T-helper 1 cell (primary cell): ENCODE measurements at regions not wholly inside any gene's neighbourhood (a gene's known extent, or its start where the extent isn't known, plus 50 kb on each side); places are given as distances from the start of the nearest gene placed in this dataset.
"Not testable (repeated sequence)": the region's sequence is repeated elsewhere in the genome, so short reads cannot be mapped to it uniquely, and the experiment has no call there.

Experiments used
- DNase-seq, 5 donors: peaks; one replicate each; pipeline ENCODE4 v3.0.0-alpha.2; 2012 to 2020

DNA sequence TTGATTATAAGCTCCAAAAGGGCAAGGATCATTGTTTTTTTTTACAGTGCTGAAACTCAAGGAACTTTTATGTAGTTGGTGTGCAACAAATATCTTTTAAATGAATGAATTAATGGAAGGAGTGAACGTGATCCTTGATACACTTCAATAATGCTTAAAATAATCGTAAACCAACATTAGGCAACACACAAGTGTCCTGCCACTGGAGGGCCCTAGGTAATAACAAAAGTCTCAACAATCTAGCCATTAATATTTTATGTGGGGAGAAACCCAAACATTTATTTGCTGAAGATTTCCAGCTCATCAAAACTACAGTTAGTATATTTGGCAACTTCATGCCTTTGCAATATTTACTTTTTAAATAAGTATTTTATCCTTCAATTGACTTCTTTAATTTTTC is 309.0 kb upstream of the FBXL7 start:
- no peak for DNase-seq

- DNase-seq, result no peak
Observed at GRCh38 chr5:15183520-15183919, 311.9 kb upstream of the ANKH start.

DNA sequence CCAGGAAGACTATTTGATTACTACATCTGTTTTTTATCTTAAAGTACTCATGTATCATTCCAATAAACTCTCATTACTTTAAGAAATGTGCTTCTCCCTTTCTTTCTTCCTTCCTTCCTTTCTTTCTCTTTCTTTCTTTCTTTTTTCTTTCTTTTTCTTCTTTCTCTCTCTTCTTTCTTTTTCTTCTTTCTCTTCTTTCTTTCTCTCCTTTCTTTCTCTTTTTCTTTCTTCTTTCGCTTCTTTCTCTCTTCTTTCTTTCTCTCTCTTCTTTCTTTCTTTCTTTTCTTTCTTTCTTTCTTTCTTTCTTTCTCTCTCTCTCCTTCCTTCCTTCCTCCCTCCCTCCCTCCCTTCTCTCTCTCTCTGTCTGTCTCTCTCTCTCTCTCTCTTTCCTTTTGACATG is 298.6 kb upstream of the ANKH start:
- no peak for DNase-seq

DNA sequence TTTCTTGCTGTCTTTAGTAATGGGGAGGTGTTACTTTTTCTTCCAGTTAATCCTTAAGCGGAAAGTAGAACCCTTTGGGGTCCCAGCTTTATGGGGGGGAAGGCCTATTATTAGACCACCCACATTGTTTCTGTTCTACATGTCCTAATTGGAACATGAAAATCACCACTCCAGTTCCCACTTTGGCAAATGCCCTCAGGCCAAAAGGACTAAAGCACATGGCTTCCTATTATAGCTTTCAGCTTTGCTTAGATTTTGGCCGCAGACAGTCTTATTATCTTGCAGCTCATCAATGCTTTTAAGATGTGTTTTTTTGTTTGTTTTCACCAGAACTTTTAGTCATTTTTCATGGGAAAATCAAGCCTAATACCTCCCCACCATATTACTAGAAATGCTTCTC is 296.8 kb upstream of the ANKH start:
- no peak for DNase-seq

- no peak for DNase-seq
Observed at GRCh38 chr5:15160091-15160490, 288.5 kb upstream of the ANKH start.

DNA sequence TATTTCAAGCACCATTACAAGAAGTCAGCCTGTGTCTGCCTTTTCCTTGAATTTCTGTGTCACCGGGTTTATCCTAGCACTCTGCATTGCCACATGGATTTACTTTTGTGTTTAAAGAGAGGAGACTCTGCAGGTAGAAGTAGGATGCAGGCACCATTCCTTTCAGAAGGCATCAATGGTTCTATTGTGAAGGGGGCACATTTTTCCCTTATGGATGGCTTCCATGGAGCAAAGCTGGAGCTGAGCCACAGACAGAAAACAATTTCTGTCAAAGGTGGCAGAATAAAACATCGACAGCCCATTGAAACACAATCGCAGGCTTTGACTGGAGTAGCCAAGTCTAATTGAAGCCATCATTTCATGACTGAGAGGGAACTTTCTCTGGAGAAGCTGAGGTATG is 288.0 kb upstream of the ANKH start:
- DNase-seq, result no peak

GRCh38 chr5:15142458-15142857 is 270.9 kb upstream of the ANKH start:
- DNase-seq, result no peak

DNA sequence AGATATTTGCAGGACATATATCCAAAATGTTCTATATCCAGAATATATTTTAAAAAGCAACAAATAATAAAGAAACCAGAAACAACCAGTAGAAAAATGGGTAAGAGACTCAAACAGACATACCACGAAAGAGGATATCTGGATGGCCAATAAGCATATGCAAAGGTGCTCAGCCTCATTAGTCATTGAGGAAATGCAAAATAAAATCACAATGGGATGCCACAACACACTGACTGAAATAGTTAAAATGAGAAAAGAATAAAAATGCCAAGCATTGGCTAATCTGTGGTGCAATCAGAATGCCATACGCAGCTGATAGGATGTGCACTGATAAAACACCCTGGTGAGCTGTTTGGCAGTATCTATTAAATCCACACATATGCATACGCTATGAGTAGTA is 265.8 kb upstream of the ANKH start:
- DNase-seq, result no peak

GRCh38 chr5:15135661-15136060 is 264.1 kb upstream of the ANKH start:
- no peak for DNase-seq

DNA sequence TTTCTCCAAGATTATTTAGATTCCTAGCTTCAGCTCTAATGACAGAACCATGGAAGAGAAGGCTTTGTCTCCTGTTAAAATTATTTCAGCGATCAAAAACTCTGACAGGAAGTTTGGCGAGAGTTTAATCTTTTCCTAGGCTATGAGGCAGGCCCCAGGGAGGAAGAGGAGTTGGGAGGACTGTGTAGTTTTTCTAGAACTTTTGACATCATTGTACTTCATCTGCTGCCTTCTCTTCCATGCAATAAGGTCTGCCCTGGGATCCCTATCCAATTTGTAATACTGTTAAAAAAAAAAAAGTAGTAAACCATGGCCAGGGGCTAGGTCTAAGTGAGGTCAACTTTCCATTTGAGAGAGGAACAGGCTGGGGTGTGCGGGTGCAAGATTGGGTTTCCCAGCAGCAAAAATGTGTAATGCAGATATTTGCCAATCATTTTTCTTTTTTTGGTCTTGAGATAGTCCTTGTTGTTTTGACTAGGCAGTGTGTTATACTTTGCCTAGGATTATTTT is 261.9 kb upstream of the ANKH start:
- DNase-seq, result no peak

DNA sequence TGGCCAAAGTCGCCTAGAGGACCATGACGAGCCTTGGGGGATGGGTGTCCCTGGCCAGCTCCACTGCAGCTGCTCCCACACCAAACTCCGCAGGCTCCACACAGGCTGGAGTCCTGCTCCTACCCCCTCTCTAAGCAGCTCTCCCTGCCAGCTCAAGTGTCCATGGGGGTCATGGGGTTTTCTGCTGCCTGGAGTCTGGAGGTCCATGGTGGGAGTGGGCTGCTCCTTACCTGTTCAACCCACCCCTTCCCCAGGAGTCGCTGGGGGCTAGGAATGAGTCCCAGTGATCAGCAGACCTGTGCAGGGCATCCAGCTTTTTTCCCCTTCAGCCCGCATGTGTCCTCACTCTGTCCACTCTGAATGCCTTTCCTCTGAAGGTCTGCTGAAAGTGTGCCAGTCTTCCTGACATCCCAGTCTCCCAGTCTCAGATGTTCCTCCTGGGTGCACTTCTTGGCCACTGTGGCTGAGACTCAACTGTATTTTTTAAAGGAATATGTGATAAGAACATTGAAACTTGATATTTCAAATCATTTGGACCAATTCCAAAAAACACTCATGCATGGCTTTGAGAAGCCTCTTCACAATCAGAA is 261.3 kb upstream of the ANKH start:
- no peak for DNase-seq

GRCh38 chr5:15131909-15132308 is 260.3 kb upstream of the ANKH start:
- no peak for DNase-seq

DNA sequence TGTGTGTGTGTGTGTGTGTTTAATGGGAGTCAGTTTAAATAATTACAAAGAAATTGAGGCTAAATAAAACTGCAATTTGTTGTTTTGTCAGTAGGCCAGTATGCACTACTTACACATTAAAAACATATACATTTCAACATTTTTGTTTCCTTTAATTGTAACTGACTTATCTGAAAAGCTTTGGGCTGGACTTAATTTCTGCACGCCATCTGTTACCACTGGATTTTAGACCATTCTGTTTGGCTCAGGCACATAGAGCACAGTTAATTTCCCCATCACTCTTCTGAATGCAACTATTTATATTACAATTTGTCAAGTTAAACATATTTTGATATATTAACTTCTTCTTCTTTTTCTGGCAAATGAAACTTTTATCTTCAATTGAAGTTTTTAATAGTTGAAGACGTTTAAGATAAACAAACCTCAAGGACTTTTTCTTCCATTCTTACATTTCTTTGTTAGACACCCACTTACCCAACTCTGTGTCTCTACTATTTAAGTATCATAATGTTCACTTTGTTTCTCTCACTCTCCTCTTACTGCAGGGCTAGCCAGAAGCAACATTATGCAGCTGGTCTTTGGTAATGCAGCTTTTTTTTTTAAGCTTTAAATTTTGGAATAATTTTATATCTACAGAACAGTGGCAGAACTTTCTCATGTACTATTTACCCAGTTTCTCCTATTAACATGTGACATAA is 253.4 kb upstream of the ANKH start:
- no peak for DNase-seq

GRCh38 chr5:15124461-15124860 is 252.9 kb upstream of the ANKH start:
- DNase-seq, result no peak

GRCh38 chr5:15117688-15118087 is 246.1 kb upstream of the ANKH start:
- DNase-seq, result no peak

- DNase-seq, result no peak
Observed at GRCh38 chr5:15116996-15117395, 245.4 kb upstream of the ANKH start.

- no peak for DNase-seq
Observed at GRCh38 chr5:15106530-15107283, 235.1 kb upstream of the ANKH start.

GRCh38 chr5:15105799-15106393 is 234.3 kb upstream of the ANKH start:
- peak in 1 of 5 donors; percentile 36 for DNase-seq

DNA sequence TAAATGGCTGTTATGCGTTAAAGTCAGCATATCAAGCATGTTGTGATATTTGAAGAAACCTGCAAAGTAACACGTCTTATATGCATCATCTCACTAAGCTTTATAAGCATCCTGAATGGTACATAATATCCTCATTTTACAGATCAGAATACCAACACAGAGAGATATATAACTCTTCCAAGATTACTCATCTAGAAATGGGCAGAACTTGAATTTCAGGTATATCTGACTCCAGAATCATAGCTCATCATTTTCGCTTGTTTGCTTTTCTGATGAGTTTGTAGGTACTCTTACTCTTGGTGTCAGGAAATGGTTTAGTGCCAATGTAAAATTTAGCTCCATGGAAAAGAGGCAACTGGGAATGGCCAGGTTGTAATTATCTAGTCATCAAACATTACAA is 232.3 kb upstream of the ANKH start:
- no peak for DNase-seq

DNA sequence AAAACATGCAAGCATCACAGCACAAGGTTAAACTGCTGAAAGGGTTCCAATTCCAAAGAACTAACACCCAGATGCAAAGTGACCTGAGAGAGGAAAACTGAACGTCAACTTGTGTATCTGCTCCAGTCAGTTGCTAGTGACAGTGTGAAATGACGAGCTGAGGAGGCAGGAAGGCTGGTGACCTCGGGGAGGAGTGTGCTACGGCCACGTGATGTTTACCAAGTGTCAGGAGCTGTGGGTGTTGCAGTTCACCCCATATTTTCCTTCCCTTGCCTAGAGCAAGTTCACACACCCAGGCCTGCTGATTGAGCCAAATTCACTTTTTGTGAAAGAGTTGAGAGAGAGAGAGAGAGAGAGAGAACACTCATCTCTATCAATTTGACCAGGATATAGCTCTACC is 231.6 kb upstream of the ANKH start:
- no peak for DNase-seq

GRCh38 chr5:15097552-15097951 is 226.0 kb upstream of the ANKH start:
- no peak for DNase-seq

DNA sequence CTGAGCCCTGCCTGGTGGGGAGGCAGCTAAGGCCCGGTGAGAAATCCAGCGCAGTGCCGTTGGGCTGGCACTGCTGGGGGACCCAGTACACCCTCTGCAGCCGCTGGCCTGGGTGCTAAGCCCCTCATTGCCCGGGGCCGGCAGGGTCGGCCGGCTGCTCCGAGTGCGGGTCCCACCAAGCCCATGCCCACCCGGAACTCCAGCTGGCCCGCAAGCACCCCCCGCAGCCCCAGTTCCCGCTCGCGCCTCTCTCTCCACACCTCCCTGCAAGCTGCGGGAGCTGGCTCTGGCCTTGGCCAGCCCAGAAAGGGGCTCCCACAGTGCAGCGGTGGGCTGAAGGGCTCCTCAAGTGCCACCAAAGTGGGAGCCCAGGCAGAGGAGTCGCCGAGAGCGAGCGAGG is 225.1 kb upstream of the ANKH start:
- DNase-seq, result not testable (repeated sequence)

GRCh38 chr5:15092801-15093200 is 221.2 kb upstream of the ANKH start:
- no peak for DNase-seq

- no peak for DNase-seq
Observed at GRCh38 chr5:15085671-15086070, 214.1 kb upstream of the ANKH start.
